ENCODE measurements at regions not wholly inside any gene's neighbourhood (a gene's known extent, or its start where the extent isn't known, plus 50 kb on each side); places are given as distances from the start of the nearest gene placed in this dataset.

DNA sequence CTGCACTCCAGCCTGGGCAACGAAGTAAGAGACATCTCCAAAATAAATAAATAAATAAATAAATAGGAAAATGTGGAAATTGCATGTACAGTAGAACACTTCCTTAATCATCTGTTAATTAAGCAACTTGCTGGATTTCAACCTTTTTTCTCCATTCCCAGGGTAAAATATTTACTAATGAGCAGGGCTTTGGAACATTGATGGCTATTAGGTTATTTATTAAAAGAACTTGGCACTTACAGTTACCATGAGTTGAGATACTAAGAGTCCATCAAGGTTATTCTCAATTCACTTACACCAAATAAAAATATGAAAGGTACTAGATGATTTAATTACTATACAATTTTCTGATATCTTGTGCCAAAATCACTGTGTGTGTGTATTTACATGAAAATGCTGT lies 607.1 kb downstream of the PCDH18 start:
- no peak for DNase-seq (ENCODE audit: low spot score)

DNA sequence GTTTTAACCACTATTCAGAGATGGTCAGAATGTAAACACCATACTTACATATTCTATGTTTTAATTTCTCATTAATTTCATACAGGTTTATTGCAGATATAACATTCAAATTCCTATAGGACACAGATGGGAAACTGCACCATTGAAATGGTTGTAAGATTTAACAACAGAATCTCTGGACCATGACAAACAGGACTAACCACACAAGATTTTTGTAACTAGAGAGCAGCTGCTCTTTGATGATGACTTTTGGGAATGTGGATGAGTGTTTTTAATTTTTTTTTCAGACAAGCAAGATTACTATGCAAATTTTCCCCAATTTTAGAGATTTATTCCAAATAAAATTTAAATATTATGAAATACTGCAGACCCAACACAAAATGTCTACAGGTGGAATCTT lies 610.2 kb downstream of the PCDH18 start:
- no peak for DNase-seq (ENCODE audit: low spot score)

DNA sequence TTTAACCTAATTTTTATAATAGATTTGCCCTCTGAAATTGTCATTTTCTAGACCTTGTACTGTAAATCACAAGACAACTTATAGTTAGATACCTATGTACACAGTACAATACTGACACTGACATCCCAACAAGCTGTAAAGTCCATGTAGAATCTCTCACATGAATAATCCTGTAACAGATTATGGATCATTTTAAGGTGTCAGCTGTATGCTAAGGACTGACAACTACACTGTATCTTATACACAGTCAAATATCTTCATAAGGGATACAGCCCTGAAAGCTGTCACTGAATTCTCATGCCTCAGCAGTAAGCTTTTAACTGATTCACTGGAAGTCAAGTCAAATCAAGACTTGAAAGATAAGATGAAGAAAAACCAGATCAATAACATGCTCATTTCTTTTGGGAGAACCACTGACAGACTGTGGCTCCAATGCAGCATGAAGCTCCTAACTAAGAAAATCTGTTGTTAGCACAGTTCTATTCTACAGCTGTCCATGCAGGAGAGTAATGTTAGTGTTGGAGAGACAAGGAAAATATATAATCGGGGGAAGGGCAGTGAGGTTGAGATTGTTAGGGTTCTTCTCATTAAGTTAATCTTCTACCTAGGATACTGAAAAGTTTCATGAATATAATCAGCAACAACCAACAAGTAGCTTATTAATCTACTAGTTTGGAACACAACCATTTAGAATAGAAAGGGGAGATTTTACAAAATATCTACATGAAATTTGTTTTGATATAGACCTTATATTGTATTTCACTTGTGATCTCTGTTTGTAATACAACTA lies 612.0 kb downstream of the PCDH18 start:
- DNase-seq (ENCODE audit: low spot score): no peak

DNA sequence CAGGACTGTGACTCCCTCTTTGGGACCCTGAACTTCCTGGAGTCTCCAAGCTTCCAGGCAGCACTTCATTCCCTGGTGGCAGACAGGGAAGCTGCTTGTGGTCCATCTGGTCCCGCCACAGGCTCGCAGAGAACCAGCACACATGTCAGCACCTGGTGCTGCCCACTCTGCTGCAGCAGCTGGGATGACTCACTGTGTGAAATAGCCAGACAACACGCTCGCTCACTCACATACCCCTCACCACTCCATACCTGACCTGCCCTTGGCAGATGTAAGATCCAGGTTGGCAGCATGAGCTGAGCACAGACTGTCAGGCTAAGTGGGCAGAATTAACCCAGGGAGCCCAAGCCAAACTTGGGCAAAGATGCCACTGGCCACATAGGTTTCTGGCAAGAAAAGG lies 613.5 kb downstream of the PCDH18 start:
- no peak for DNase-seq (ENCODE audit: low spot score)

DNA sequence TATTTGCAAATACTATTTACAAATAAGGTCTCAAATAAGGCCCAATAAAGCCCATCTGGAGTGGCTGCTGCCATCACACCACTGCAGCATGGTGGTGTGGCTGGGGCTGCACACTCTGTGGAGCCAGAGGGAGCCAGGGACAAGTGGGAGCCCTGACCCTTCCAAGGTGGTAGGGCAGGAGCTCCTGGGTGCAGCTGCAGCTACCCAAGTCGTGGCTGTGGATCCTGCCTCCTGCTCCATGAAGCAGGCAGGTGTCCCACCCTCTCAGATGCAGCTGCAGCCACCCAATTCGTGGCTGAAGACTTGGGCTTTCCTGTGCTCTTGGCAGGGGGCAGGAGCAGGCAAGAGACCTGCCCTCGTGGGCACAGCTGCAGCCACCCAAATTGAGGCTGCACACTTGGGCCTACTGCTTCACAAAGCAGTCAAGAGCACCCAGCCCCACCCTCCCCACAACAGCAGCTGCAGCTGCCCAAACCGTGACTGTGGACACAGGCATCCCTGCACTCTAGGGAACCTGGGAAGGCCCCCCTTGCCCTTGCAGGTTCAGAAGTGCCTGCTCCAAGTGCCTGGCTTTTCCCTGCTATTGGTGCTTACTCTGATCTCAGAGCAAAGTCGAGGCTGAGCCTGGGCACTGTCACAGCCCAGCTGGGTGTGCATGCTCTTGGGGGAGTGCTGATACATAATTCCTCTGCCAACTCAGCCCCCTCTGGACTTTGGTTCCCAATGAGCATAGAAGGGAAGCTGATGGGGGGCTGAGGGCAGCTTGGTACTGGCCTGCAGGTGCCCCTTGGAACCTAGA lies 614.8 kb downstream of the PCDH18 start:
- no peak for DNase-seq (ENCODE audit: low spot score)

DNA sequence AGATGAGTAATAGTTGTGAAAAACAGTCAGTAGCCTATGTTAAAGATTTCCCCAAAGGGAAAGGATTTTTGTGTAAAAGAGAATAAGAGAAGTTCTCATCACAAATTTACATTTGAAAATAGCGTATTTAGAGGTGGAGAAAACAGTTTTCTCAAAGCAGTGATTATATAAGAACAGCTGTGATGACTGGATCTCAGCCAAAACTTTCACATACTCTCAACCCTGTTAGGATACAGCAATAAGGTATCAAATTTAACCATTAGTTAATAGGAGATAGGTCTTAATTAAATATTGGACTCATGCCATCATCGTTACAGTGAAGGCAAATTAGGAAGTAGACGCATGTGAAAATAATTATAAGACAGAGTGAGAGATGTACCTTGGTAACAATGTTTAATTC lies 622.7 kb downstream of the PCDH18 start:
- DNase-seq (ENCODE audit: low spot score): no peak

DNA sequence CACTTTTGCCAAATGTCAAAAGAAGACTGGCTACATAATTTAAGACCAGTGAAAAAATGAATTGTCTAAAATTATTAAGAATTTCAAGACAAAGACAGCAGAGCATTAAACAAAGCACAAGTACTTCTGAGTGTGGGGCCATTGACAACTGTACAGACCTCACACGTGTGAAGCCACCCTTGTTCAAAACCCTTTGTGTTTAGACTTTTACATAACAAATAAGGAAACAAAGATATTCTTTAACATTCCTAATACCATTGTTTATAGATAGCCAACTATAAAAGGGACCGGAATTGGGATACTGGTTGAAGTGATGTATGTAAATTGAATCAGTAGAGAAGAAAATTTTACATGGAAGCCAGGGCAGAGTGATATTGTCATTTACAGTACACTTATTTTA lies 624.2 kb downstream of the PCDH18 start:
- no peak for DNase-seq (ENCODE audit: low spot score)

DNA sequence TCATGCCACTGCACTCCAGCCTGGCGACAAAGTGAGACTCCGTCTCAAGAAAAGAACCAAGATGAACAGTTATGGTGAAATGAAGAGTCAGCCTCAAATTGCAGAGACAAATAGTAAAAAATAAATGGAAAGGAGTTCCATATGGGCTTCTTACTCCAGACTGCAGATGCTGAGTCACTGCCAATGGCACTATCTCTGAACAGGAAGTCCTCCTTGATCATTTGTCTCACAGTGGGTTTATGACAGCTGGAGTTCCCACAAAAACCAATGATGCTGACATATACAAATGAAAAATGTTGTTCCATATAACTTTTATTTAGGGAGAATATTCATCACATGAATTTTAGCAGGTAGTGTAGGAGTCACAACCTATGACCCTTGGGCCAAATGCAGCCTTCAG lies 631.6 kb downstream of the PCDH18 start:
- no peak for DNase-seq (ENCODE audit: low spot score)

DNA sequence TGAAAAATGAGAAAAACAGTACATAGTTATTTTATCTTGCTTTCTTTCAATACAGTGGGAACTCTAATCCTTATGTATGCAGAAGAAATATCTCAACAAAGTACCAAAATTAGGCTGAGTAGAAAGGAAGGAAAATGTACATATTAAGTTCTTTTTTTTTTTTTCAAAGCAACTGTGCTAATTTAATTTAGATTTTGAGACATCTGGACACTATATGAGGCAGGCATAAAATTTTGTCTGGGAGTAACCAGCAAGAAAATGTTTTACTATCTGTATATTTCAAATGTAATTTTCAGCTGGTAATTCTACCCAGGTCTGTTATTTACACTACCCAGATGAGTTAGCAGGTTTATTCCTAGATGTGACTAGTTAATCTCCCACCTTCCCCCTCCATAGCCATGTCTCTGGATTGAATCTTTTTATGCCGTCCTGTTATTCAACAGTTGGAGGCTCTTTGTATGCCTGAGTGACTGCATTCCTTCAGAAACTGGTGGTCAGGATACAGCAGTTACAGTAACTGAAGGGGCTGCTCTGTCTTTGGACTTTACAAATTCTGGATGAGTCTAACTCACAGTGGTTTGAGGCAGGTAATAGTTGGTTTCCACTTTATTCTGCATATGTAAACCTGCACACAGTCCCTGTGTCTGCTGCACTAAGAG lies 633.6 kb downstream of the PCDH18 start:
- DNase-seq (ENCODE audit: low spot score): no peak

DNA sequence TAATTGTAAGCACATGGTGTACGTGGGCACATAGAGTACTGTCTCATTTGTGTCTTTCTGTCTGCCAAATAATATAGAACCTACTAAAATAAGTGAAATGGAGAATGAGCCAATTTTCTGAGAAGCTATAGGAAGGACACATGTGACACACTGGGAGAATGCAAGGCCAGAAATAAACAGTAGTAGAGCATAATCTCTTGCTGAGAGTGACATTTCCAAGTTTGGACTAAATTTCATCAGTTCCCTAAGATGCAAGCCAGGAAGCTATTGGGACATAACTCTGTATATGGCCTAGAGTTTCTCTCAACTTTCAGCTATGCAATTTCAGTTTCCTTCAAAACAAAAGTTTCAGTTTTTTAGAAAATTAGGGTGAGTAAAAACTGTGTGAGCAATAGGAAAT lies 638.7 kb downstream of the PCDH18 start:
- DNase-seq (ENCODE audit: low spot score): no peak

DNA sequence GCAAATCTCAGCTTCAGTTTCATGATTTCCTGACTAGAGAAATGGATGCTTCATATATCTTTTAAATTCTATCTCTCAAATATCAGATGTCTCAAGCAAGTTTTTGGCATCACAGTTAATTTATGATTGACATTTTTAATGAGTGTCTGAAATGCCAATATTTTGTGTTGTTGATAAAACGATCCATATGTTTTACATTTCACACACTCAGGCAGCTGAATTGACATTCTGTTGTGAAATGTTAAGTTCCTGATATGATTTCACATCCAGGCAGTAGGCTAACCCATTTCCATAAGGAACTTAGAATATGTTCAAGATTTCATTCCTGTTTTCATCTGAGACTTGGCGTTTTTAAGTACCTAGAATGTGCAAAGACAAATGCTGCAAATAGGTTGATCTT lies 650.6 kb downstream of the PCDH18 start:
- no peak for DNase-seq (ENCODE audit: low spot score)

DNA sequence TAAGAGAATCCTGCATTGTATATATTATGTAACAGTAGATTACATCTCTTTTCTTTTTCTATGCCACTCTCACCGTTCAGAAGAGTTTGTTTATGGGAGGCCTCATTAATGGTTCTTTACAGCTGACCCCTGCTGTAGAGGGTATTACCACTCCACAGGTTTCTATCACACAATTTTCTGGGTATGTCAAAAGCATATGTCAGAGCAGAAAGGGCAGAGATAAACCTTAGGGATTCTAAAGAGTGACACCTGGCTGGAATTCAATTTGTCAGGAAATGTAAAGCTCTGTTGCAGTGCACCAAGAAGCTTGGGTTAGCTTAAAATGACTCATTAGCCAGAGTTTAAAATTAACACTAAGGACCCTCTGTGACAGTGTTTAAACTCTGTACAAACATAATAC lies 658.7 kb downstream of the PCDH18 start:
- no peak for DNase-seq (ENCODE audit: low spot score)

DNA sequence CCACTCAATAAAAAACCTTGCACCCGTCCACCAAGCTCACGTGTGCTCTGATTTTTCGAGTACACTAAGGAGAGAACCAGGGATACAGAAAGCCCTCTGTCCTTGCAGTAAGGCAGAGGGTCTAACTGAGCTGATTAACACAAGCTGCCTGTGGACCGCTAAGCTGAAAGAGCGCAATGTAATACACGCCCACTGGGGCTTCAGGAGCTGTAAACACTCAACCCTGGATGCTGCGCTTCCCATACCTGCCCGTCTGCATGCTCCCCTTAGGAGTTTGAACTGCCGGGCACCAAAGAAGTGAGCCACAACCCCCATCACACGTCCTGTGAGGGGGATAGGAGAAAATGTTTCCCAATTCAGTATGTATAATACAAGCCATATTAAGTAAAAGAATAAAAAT lies 664.8 kb downstream of the PCDH18 start:
- no peak for DNase-seq (ENCODE audit: low spot score)

DNA sequence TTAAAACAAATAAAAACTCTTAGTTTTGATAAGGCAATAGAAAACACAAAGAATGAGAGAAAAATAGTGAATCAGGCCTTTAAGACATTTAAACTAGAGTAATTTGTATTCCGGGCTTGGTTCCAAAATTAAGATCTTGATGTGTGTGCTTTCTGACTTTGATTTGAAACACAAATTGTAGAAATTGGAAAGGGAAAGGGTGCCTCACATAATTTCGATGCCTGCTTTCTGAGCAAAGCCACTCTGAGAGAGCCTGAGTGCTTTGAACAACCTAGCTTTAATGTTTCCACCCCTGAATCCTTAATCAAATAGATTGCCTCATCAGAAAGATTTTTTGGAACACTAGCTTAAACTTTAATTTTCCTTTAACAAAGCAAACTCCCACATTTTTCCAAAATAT lies 666.8 kb downstream of the PCDH18 start:
- no peak for DNase-seq (ENCODE audit: low spot score)

DNA sequence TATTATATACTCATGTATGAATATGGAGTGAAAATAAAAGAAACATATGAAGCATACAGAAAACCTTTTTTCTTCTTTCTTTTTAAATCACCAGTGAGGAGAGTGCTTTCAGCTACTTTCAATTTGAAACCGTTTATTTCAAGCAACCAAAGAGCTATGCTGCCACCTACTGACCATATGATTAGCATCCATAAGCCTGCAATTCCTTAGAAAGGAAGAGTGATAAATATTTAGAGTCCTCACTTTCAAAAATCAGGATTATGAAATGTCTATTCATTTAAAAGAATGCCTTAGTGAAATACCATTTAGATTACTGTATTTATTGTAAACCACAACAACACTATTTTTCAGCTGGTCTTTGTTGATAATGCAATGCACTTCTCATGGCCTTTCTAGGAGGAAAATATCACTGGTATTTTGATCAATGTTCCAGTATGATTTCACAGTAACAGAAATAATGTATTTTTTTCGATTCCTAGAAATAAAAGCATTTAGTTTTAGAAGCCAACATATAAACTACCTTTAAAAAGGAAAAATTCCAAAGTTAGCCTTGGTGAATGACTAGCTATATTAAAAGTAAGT lies 667.6 kb downstream of the PCDH18 start:
- peak; percentile 69 for DNase-seq (ENCODE audit: low spot score)

DNA sequence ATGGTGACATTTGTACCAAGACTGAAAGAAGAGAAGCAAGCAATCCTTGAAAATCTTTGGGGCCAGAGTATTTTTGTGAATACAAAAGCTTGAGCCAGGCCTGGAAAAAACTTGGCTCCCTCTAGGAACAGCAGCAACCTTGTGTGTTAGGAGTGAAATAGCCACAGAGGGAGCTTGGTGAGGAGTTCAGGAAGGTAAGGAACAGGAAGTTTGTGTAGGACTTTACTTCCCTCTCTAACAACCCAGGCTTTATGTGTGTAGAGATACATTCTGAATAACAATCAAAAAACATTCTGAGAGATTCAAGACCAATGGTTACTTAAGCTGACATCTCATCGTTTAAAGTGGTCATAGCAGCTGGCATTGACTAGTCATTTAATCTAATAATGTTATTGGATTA lies 668.5 kb downstream of the PCDH18 start:
- peak; percentile 13 for DNase-seq (ENCODE audit: low spot score)

DNA sequence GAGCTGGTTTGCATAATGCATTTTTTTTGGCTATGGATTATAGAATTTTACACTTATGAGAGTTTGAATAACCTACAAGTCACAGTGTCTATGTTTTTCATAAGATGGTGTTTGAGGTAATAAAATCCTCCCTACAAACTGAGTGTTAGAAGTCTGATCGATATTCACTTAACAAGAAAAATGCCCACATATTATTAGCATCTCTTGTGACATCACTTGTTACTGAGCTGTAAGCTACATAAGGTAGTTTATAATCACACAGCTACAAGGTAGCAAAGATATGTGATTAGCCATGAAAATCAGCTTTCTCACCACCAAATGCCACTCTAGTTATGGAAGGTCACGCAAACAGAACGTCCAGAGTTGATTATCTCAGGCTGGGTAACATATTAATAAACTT lies 669.6 kb downstream of the PCDH18 start:
- DNase-seq (ENCODE audit: low spot score): no peak

DNA sequence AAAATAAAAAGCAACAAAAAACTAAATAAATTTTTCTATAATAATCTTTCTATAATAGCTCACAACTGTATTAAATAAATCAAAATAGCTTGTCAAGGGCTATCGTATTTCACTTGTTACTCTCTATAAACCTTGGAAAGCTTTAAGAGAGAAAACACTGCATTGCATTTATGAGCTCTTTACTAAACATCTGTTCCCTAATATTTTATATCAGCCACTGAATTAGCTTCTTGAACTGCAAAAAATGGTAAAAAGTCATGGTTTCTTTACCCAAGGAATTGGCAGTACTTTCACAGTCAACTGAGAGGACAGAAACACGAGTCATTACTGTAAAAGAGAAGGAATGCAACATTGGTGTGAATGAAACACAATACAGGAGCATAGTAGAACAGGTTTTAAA lies 671.2 kb downstream of the PCDH18 start:
- DNase-seq (ENCODE audit: low spot score): no peak

DNA sequence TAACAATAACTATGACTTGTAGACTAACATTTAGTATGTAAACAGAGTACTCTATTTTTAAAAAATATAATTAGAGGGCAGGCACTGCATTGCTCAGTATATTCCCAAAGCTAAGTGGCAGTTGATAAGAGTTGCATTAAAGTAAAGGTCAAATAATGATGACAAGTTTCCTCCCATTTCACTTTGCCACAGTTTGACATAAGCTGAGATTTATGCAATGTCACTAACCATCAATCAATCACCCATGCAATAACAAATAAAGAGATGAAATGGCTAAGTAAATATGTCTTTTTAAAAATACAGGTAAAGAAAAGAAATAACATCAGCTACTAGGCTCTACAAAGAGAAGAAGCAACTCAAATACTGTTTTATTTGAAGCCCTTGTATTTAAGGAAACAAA lies 673.4 kb downstream of the PCDH18 start:
- no peak for DNase-seq (ENCODE audit: low spot score)

DNA sequence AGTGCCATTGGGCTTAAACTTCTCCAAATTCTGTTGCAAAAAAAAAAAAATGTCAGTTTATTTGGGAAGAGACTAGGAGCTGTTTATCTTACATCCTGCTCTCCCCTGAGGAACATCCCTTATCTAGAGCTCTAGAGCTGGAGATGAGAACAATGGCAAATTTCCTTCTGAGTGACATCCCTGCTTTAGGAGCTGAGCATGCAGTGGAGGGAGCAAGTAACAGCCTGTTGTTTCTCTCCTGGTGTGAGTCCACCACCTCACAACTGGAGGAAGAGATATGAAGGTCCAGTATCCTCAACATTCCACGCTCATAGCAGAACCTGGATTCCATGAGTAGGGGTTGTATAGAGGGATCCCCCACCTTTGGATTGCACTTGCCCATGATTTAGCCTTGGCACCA lies 676.4 kb downstream of the PCDH18 start:
- no peak for DNase-seq (ENCODE audit: low spot score)

DNA sequence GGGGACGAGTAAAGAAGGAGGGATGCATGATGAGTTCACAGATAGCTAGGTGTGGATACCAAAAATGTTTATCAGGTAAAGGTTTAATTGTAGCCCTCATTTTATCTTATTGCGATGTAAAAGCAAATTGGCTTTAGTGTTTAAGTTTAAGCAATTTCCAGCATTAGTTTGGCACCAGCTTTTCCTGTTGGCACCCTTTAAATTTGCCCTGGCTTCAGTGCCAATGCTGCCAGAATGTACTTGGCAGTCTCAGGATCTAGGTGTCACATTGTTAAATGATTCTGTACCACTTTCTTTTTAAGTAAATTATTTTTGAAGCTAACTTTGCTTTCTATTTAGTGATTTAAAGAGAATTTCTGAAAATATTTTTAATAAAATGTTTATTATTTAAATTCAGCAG lies 681.8 kb downstream of the PCDH18 start:
- no peak for DNase-seq (ENCODE audit: low spot score)

DNA sequence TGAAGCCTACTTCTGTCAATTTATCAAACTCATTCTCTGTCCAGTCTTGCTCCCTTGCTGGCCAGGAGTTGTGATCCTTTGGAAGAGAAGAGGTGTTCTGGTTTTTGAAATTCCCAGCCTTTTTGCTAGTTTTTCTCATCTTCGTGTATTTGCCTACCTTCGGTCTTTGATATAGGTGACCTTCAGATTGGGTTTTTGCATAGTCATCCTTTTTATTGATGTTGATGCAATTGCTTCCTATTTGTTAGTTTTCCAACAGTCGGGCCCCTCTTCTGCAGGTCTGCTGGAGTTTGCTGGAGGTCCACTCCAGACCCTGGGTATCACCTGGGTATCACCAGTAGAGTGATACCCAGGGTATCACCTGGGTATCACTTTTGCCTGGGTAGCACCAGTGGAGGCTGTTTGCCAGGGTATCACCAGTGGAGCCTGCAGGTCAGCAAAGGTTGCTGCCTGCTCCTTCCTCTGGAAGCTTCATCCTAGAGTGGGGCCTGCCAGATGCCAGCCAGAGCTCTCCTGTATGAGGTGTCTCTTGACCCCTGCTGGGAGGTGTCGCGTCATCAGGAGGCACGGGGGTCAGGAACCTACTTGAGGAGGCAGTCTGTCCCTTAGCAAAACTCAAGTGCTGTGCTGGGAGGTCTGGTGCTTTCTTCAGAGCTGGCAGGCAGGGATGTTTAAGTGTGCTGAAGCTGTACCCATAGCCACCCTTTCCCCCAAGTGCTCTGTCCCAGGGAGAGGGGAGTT lies 684.2 kb downstream of the PCDH18 start:
- DNase-seq (ENCODE audit: low spot score): no peak
